H1 (cell line): ENCODE measurements at regions not wholly inside any gene's neighbourhood (a gene's known extent, or its start where the extent isn't known, plus 50 kb on each side); places are given as distances from the start of the nearest gene placed in this dataset.

Experiments used
- CTCF ChIP-seq, 3 experiments: IDR thresholded peaks; 1 replicate in 2 of 3; 2 replicates in 1 of 3; pipeline versions ENCODE4 v1.5.1 to v1.6.1; 2011; ENCODE audit warnings: low read length in 3 of 3, mild to moderate bottlenecking in 3 of 3, inconsistent platforms in 2 of 3, low read depth in 1 of 3, moderate library complexity in 1 of 3; ENCODE audit not compliant: insufficient read depth in 1 of 3; ENCODE audit errors: control extremely low read depth in 1 of 3
- NANOG ChIP-seq: IDR thresholded peaks from 2 replicates; pipeline ENCODE4 v1.6.1; 2011; ENCODE audit warnings: low read length, low read depth, mild to moderate bottlenecking, inconsistent platforms; ENCODE audit not compliant: insufficient read depth, poor library complexity, severe bottlenecking
- POLR2A ChIP-seq, 2 experiments: IDR thresholded peaks; 1 replicate in 1 of 2; 2 replicates in 1 of 2; pipeline ENCODE4 v1.6.1; 2011; ENCODE audit warnings: low read depth in 2 of 2, low read length in 2 of 2, mild to moderate bottlenecking in 2 of 2; ENCODE audit errors: control extremely low read depth in 1 of 2
- RXRA ChIP-seq: IDR thresholded peaks from 2 replicates; pipeline ENCODE4 v1.6.1; 2011; ENCODE audit warnings: low read depth, mild to moderate bottlenecking, low read length, moderate library complexity; ENCODE audit not compliant: insufficient read depth
- TAF1 ChIP-seq: IDR thresholded peaks from 2 replicates; pipeline ENCODE4 v1.6.1; 2011; ENCODE audit warnings: mild to moderate bottlenecking, low read depth, low read length
- TBP ChIP-seq: IDR thresholded peaks from 2 replicates; pipeline ENCODE4 v1.6.1; 2011; ENCODE audit warnings: low read depth, low read length, improper control_type of control experiment
- TEAD4 ChIP-seq: IDR thresholded peaks from 2 replicates; pipeline ENCODE4 v1.6.1; 2012; ENCODE audit warnings: low read depth, low read length, inconsistent platforms, mixed read lengths

GRCh38 chr12:91577586-91578539 is 395.2 kb upstream of the DCN start:
- TF ChIP-seq TAF1 = no peak
- TF ChIP-seq CTCF (IDR thresholded peaks at IDR 0.05; ENCODE audit: control extremely low read depth in 1 of 3, insufficient read depth in 1 of 3, low read depth in 1 of 3, low read length in 3 of 3) = peak in 1 of 3 experiments; percentile 7; a peak in 1 of 4 replicates
- TF ChIP-seq TEAD4 = no peak
- TF ChIP-seq TBP = no peak
- no peak for TF ChIP-seq POLR2A (IDR thresholded peaks at IDR 0.05; ENCODE audit: control extremely low read depth in 1 of 2, low read depth in 2 of 2, low read length in 2 of 2)
- no peak for TF ChIP-seq NANOG
- TF ChIP-seq RXRA = no peak
